ENCODE measurements at regions not wholly inside any gene's neighbourhood (a gene's known extent, or its start where the extent isn't known, plus 50 kb on each side); places are given as distances from the start of the nearest gene placed in this dataset.

- TF ChIP-seq CTCF (IDR thresholded peaks at IDR 0.05) (no peak), POLR2A (IDR thresholded peaks at IDR 0.05) (no peak), POLR2AphosphoS5 (IDR thresholded peaks at IDR 0.05) (no peak)
Observed at GRCh38 chrX:22634751-22635150, 362.0 kb downstream of the CBLL2 start.

Measured in prostate gland (tissue), 2 donors.